Kidney epithelial cell (primary cell): ENCODE measurements at regions not wholly inside any gene's neighbourhood (a gene's known extent, or its start where the extent isn't known, plus 50 kb on each side); places are given as distances from the start of the nearest gene placed in this dataset.
A peak's percentile ranks its signal among the peaks of the same experiment; 100 is the strongest.

ENCODE experiments used
- DNase-seq: peaks from one replicate; pipeline ENCODE4 v3.0.0-alpha.2; 2010; ENCODE audit warnings: low read depth
- H3K27me3 ChIP-seq: 2 replicates; pipeline ENCODE4 v1.6.0; 2011; ENCODE audit warnings: low read length; ENCODE audit not compliant: control insufficient read depth, insufficient read depth
- H3K36me3 ChIP-seq: 2 replicates; pipeline ENCODE4 v1.5.1; 2011; ENCODE audit warnings: low read length; ENCODE audit not compliant: control insufficient read depth, insufficient read depth
- H3K4me3 ChIP-seq: 2 replicates; pipeline ENCODE4 v1.5.1; 2011; ENCODE audit warnings: low read depth, mild to moderate bottlenecking, control low read depth, low read length
- TF ChIP-seq, protein P1 (sequence below): IDR thresholded peaks from 2 replicates; pipeline ENCODE4 v1.5.1; 2011; ENCODE audit warnings: mild to moderate bottlenecking, moderate library complexity, low read length, control low read depth, inconsistent platforms; ENCODE audit not compliant: insufficient read depth, poor library complexity, severe bottlenecking

DNA sequence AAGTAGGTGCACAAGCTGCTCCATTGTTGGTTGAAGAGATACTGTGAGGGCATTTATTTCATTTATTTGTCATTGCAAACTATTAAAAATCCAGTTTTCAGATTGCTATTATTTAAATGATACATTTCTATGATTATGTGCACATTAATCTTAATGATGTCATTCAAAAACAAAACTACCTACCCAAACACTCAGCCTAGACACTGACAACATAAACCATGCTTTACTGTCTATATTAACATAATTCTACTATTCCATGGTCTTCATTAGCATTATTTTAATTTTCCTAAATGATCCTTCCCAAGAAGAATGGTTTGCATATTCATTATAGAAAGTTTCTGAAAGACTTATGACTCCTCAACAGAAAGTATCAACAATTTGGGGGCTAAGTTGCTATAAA, 813.0 kb upstream of the SLITRK5 start:
- TF ChIP-seq, protein P1, sequence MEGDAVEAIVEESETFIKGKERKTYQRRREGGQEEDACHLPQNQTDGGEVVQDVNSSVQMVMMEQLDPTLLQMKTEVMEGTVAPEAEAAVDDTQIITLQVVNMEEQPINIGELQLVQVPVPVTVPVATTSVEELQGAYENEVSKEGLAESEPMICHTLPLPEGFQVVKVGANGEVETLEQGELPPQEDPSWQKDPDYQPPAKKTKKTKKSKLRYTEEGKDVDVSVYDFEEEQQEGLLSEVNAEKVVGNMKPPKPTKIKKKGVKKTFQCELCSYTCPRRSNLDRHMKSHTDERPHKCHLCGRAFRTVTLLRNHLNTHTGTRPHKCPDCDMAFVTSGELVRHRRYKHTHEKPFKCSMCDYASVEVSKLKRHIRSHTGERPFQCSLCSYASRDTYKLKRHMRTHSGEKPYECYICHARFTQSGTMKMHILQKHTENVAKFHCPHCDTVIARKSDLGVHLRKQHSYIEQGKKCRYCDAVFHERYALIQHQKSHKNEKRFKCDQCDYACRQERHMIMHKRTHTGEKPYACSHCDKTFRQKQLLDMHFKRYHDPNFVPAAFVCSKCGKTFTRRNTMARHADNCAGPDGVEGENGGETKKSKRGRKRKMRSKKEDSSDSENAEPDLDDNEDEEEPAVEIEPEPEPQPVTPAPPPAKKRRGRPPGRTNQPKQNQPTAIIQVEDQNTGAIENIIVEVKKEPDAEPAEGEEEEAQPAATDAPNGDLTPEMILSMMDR: no peak
- Histone ChIP-seq H3K27me3 (no peaks in the 10 kb centered on the region), H3K4me3 (no peak overlapping the region), H3K36me3 (no peaks in the 10 kb centered on the region)
- DNase-seq: no peak

DNA sequence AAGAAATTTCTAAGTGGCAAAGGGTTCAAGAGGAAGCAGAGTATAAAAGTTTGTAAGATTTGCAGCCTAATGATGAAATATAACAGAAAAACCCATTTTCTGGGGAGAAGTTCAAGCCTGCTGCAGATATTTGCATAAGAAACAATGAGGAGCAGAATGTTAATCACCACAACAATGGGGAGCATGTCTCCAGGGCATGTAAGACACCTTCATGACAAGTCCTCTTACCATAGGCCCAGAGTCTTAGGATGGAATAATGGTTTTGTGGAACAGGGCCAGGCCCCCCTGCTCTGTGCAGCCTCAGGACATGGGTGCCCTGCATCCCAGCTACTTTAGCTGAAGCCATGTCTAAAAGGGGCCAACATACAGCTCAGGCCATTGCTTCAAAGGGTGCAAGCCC, 809.0 kb upstream of the SLITRK5 start:
- TF ChIP-seq, protein P1: no peak
- Histone ChIP-seq H3K4me3 (no peak overlapping the region), H3K27me3 (no peaks in the 10 kb centered on the region), H3K36me3 (no peaks in the 10 kb centered on the region)
- DNase-seq: no peak

DNA sequence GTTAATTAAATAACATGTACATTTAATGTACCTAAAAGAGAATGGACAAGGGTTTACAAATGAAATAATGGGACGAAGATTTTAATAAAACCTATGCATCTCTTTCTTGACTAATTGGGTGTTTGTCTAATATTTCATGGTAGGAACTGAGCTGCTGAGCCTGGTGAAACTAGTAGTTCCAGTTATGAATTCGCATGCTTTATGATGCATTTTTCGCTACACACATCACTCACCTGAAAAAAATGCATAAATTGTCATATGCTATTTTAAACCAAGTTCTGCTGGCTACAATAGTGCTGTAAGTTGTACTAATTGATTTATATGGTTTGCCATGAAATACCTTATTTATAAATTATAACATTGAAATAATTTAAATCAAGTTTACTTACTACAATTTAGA, 806.8 kb upstream of the SLITRK5 start:
- Histone ChIP-seq H3K36me3 (no peaks in the 10 kb centered on the region), H3K4me3 (no peak overlapping the region), H3K27me3 (no peaks in the 10 kb centered on the region)
- TF ChIP-seq, protein P1: no peak
- no peak for DNase-seq

DNA sequence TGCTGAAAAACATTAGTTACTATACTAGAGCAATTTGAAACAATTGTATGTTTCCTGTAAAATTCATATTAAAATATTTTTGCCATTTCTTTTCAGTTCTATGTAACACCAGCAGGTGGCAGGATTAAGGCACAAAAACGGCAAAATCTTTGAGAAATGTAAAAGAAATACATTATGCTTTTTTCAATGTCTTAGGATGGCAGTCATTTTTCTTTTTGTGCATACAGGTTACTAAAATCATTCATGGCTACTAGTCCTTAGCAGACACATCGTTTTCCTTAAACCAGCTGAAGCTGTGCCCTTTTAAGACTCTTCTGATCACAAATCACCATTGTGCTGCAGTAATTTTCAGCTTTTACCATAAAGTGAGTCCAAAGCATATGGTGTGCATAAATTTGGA, 800.7 kb upstream of the SLITRK5 start:
- Histone ChIP-seq H3K4me3 (no peak overlapping the region), H3K36me3 (no peaks in the 10 kb centered on the region), H3K27me3 (no peaks in the 10 kb centered on the region)
- no peak for DNase-seq
- TF ChIP-seq, protein P1: peak; percentile 50

DNA sequence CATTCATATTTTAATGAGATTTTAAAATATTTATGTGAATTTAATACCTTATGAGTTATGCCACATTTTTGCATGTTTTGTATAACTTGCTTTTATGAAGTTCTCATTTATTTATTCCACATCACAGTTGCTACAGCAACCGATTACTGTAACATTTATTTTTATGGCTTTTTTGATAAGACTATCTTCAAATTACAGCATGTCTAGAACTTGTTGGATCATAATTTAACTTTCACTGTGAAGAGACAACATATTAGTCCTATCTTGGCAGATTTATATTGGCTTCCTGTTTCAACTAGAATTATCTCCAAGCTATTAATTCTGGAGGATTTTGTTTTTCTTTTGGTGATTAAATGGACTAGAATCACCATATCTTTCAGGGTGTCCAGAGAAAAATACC, 793.7 kb upstream of the SLITRK5 start:
- Histone ChIP-seq H3K4me3 (no peak overlapping the region), H3K36me3 (no peaks in the 10 kb centered on the region), H3K27me3 (no peaks in the 10 kb centered on the region)
- TF ChIP-seq, protein P1: no peak
- DNase-seq: no peak

DNA sequence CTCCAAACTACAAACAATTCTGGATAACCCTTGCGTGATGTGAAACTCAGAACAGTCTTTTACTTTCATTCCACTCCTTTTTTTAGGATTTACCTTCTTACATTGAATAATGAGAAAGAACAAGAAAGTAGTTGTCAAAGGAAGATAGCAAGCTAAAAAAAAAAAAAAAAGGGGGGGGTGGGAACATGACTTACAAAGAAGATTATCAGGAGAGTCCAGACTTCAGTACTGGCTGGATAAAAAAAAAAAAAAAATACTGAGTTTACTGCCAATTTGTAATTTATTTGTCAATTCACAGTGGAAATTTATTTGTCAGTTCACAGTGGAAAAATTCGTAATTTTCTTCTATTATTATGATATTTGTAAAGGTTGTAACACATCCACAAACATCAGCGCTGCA, 792.4 kb upstream of the SLITRK5 start:
- DNase-seq: no peak
- Histone ChIP-seq H3K4me3 (no peak overlapping the region), H3K27me3 (no peaks in the 10 kb centered on the region), H3K36me3 (no peaks in the 10 kb centered on the region)
- TF ChIP-seq, protein P1: no peak
